Esophagus squamous epithelium (tissue), 4 donors: ENCODE measurements at regions not wholly inside any gene's neighbourhood (a gene's known extent, or its start where the extent isn't known, plus 50 kb on each side); places are given as distances from the start of the nearest gene placed in this dataset.

Experiments used
- POLR2A ChIP-seq, 4 donors: fragments of 450-650 bp; IDR thresholded peaks; one replicate each; pipeline ENCODE4 v1.6.1; 2017; ENCODE audit warnings: antibody characterized with exemption in 4 of 4, mild to moderate bottlenecking in 4 of 4, moderate library complexity in 3 of 4
- TF ChIP-seq, protein P1 (sequence below), 6 experiments: fragments of 450-650 bp in 4 of 6; fragments of 200-600 bp in 2 of 6; sonication (generic) in 2 of 6; IDR thresholded peaks; one replicate each; pipeline ENCODE4 v1.5.1; 2016 to 2019; ENCODE audit warnings: antibody characterized with exemption in 6 of 6, mild to moderate bottlenecking in 4 of 6, moderate library complexity in 4 of 6

DNA sequence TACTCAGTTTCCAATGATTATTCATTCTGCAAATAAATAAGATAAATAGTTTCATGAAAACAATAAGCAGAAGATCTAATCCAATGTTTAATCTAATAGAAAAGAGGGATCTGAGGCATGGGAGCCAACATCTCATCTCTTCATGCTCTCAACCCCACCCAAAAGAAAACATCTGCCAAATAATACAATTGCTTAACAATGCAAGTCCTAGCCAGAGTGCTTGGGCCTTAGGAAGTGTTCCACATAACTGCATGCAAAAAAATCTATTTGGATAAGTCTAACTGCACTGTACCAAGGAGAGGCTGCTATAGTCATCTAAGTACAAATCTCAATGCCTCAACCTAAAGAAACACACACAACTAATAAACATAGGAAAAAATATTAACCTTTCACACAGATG, 606.0 kb downstream of the CDH9 start:
- TF ChIP-seq, protein P1, sequence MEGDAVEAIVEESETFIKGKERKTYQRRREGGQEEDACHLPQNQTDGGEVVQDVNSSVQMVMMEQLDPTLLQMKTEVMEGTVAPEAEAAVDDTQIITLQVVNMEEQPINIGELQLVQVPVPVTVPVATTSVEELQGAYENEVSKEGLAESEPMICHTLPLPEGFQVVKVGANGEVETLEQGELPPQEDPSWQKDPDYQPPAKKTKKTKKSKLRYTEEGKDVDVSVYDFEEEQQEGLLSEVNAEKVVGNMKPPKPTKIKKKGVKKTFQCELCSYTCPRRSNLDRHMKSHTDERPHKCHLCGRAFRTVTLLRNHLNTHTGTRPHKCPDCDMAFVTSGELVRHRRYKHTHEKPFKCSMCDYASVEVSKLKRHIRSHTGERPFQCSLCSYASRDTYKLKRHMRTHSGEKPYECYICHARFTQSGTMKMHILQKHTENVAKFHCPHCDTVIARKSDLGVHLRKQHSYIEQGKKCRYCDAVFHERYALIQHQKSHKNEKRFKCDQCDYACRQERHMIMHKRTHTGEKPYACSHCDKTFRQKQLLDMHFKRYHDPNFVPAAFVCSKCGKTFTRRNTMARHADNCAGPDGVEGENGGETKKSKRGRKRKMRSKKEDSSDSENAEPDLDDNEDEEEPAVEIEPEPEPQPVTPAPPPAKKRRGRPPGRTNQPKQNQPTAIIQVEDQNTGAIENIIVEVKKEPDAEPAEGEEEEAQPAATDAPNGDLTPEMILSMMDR (IDR thresholded peaks at IDR 0.05) = no peak
- TF ChIP-seq POLR2A (IDR thresholded peaks at IDR 0.05) = no peak
